ENCODE measurements at regions not wholly inside any gene's neighbourhood (a gene's known extent, or its start where the extent isn't known, plus 50 kb on each side); places are given as distances from the start of the nearest gene placed in this dataset.

GRCh38 chrX:4193500-4194155 lies 480.2 kb upstream of the PRKX start:
- H3K4me3 ChIP-seq (ENCODE audit: low read length in 3 of 3), result no peak overlapping the region
- no peak overlapping the region for H3K27ac ChIP-seq (ENCODE audit: low read depth in 2 of 2, low read length in 2 of 2)
- H3K36me3 ChIP-seq (ENCODE audit: control insufficient read depth in 2 of 3, insufficient read depth in 3 of 3, low read length in 3 of 3), result no peaks in the 10 kb centered on the region
- DNase-seq (no peak), FAIRE-seq (no peak)
- no peak overlapping the region for H3K9ac ChIP-seq (ENCODE audit: low read length in 3 of 3)
- no peaks in the 10 kb centered on the region for H3K9me3 ChIP-seq (ENCODE audit: control insufficient read depth in 2 of 3, insufficient read depth in 1 of 3, low read length in 3 of 3)
- no peaks in the 10 kb centered on the region for H3K4me1 ChIP-seq (ENCODE audit: control insufficient read depth in 2 of 3, insufficient read depth in 2 of 3, low read depth in 1 of 3, low read length in 3 of 3)
- intact Hi-C loops (cut with DNase I), result no loop called here
- H3K27me3 ChIP-seq (ENCODE audit: control insufficient read depth, insufficient read depth, low read length), result no peaks in the 10 kb centered on the region
- TF ChIP-seq, protein P1, sequence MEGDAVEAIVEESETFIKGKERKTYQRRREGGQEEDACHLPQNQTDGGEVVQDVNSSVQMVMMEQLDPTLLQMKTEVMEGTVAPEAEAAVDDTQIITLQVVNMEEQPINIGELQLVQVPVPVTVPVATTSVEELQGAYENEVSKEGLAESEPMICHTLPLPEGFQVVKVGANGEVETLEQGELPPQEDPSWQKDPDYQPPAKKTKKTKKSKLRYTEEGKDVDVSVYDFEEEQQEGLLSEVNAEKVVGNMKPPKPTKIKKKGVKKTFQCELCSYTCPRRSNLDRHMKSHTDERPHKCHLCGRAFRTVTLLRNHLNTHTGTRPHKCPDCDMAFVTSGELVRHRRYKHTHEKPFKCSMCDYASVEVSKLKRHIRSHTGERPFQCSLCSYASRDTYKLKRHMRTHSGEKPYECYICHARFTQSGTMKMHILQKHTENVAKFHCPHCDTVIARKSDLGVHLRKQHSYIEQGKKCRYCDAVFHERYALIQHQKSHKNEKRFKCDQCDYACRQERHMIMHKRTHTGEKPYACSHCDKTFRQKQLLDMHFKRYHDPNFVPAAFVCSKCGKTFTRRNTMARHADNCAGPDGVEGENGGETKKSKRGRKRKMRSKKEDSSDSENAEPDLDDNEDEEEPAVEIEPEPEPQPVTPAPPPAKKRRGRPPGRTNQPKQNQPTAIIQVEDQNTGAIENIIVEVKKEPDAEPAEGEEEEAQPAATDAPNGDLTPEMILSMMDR (IDR thresholded peaks at IDR 0.05; ENCODE audit: borderline replicate concordance, extremely low read depth, insufficient read depth), result no peak

DNA sequence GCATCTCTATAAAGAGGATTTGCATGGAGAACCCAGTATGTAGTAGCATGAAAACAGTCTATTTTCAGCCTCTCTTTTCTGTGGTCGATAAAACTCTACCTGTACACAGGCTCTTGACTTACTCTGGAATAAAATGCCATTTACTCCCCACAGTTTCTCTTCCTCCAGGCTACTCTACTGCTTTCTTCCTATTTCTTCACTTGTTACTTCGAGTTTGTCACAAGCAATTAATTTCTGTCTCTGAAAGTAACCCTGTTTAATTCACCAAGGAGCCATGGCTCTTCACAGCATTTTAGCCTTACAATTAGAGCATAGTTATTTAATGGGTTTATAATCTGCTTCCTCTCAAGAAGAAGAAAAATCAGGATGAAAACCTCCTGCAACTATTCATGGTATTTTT lies 472.9 kb upstream of the PRKX start:
- H3K27ac ChIP-seq (ENCODE audit: low read depth in 2 of 2, low read length in 2 of 2), result no peak overlapping the region
- TF ChIP-seq, protein P1 (IDR thresholded peaks at IDR 0.05; ENCODE audit: borderline replicate concordance, extremely low read depth, insufficient read depth), result no peak
- H3K4me1 ChIP-seq (ENCODE audit: control insufficient read depth in 2 of 3, insufficient read depth in 2 of 3, low read depth in 1 of 3, low read length in 3 of 3), result no peaks in the 10 kb centered on the region
- no peaks in the 10 kb centered on the region for H3K27me3 ChIP-seq (ENCODE audit: control insufficient read depth, insufficient read depth, low read length)
- H3K9ac ChIP-seq (ENCODE audit: low read length in 3 of 3), result no peak overlapping the region
- FAIRE-seq (no peak), DNase-seq (no peak)
- intact Hi-C loops (cut with DNase I), result no loop called here
- no peaks in the 10 kb centered on the region for H3K9me3 ChIP-seq (ENCODE audit: control insufficient read depth in 2 of 3, insufficient read depth in 1 of 3, low read length in 3 of 3)
- H3K4me3 ChIP-seq (ENCODE audit: low read length in 3 of 3), result no peak overlapping the region
- H3K36me3 ChIP-seq (ENCODE audit: control insufficient read depth in 2 of 3, insufficient read depth in 3 of 3, low read length in 3 of 3), result no peaks in the 10 kb centered on the region

GRCh38 chrX:4185086-4185485 lies 471.6 kb upstream of the PRKX start:
- H3K27ac ChIP-seq (ENCODE audit: low read depth in 2 of 2, low read length in 2 of 2), result no peak overlapping the region
- H3K9me3 ChIP-seq (ENCODE audit: control insufficient read depth in 2 of 3, insufficient read depth in 1 of 3, low read length in 3 of 3), result no peaks in the 10 kb centered on the region
- H3K4me3 ChIP-seq (ENCODE audit: low read length in 3 of 3), result no peak overlapping the region
- H3K36me3 ChIP-seq (ENCODE audit: control insufficient read depth in 2 of 3, insufficient read depth in 3 of 3, low read length in 3 of 3), result no peaks in the 10 kb centered on the region
- H3K4me1 ChIP-seq (ENCODE audit: control insufficient read depth in 2 of 3, insufficient read depth in 2 of 3, low read depth in 1 of 3, low read length in 3 of 3), result no peaks in the 10 kb centered on the region
- DNase-seq, result no peak
- FAIRE-seq, result peak; percentile 96
- H3K9ac ChIP-seq (ENCODE audit: low read length in 3 of 3), result no peak overlapping the region
- TF ChIP-seq, protein P1 (IDR thresholded peaks at IDR 0.05; ENCODE audit: borderline replicate concordance, extremely low read depth, insufficient read depth), result no peak
- intact Hi-C loops (cut with DNase I), result no loop called here
- no peaks in the 10 kb centered on the region for H3K27me3 ChIP-seq (ENCODE audit: control insufficient read depth, insufficient read depth, low read length)

DNA sequence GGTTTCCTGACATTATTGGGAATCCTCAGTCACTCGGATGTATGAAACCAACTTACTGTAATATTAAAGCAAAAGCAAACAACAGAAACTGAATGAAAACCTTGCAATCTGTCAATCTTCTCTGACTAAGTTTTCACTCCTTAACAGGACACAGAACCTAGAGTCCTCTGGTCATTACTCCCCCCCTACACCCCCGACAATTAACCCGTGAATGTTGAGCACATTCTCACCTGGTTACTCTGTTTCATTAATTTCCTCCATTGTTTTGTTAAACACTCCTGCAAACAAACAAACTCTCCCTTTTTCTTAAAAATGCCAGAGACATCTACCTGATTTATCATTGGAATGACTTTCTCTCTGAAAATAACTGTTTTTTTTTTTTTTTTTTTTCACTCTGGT lies 469.0 kb upstream of the PRKX start:
- Histone ChIP-seq H3K27me3 (ENCODE audit: control insufficient read depth, insufficient read depth, low read length) (no peaks in the 10 kb centered on the region), H3K9ac (ENCODE audit: low read length in 3 of 3) (no peak overlapping the region), H3K27ac (ENCODE audit: low read depth in 2 of 2, low read length in 2 of 2) (no peak overlapping the region), H3K36me3 (ENCODE audit: control insufficient read depth in 2 of 3, insufficient read depth in 3 of 3, low read length in 3 of 3) (no peaks in the 10 kb centered on the region), H3K4me3 (ENCODE audit: low read length in 3 of 3) (no peak overlapping the region), H3K9me3 (ENCODE audit: control insufficient read depth in 2 of 3, insufficient read depth in 1 of 3, low read length in 3 of 3) (no peaks in the 10 kb centered on the region), H3K4me1 (ENCODE audit: control insufficient read depth in 2 of 3, insufficient read depth in 2 of 3, low read depth in 1 of 3, low read length in 3 of 3) (no peaks in the 10 kb centered on the region)
- FAIRE-seq (no peak), DNase-seq (no peak)
- intact Hi-C loops (cut with DNase I), result no loop called here
- TF ChIP-seq, protein P1 (IDR thresholded peaks at IDR 0.05; ENCODE audit: borderline replicate concordance, extremely low read depth, insufficient read depth), result no peak
